ENCODE measurements at regions not wholly inside any gene's neighbourhood (a gene's known extent, or its start where the extent isn't known, plus 50 kb on each side); places are given as distances from the start of the nearest gene placed in this dataset.

DNA sequence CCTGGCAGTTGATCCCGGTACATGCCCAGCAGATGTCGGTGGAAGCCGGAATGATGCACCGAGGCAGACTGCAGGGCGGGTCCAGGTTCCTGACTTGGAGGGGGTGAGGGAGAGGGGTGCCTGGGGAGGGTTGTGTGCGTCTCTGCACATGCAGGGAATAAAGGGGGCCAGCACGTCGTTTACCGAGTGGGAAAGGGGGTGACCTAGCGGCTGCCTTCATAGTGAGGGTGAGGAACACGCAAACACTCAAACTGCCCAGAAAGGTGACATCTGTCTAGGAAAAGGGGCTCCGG lies 801.7 kb downstream of the TBC1D22A start:
- DNase-seq: no peak

DNA sequence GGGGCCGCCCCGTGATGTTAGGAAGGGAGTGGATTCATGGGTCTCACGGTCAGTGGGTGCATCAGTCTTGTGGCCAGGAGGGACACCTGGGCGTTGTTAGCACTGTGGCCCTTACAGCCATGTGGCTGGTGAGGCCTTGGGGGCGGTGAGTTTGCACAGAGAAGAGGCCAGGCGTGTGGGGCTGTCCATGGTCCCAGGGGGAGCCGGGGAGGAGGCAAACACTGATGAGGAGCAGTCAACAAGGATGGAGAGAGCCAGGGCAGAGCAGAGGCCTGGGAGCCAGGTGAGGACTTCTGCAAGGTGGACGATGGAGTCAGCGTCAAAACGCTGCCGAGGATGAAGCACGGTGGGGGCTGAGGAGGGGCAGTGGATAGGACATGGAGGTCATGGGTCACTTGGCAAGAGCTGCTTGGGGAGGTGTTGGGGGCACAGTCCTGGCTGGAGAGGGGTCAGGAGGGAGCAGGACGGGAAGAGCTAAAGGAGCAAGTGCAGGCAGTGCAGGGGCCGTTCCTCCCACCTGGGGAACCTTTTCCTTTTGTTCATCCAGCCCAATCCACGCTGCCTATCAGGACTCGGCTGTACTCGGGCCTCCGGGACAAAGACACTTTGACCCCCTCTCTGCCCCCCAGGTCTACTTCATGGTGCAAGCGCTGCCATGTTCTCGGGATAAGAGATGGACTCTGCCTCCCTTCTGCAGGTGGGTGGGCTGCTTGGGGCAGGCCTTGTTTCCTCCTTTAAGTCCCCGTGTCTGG lies 801.1 kb downstream of the TBC1D22A start:
- DNase-seq: no peak

GRCh38 chr22:47561766-47562165 lies 799.3 kb downstream of the TBC1D22A start:
- DNase-seq: no peak

DNA sequence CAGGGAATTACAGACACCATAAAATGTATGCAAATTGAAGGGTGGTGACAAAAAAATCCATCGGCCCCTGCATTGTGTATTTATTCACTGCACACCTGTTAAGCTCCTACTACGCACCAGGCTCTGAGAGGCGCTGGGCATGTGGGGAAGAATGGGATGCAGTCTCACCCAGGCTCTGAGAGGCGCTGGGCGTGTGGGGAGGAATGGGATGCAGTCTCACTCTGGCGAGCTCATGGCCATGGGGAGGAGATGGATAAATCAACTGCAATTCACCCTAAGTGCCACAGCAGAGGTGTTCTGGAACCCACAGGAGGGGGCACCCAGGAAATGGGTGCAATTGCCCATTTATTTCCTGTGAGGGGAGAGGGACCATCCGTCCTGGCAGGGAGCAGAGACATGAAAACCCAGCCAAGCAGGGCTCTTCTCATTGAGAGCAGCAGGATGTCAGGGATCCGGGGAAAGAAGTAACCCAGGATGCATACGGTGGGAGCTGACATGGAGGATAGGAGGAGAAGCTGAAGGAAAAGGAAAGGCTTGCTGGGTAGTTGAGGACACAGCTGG lies 798.7 kb downstream of the TBC1D22A start:
- no peak for DNase-seq

DNA sequence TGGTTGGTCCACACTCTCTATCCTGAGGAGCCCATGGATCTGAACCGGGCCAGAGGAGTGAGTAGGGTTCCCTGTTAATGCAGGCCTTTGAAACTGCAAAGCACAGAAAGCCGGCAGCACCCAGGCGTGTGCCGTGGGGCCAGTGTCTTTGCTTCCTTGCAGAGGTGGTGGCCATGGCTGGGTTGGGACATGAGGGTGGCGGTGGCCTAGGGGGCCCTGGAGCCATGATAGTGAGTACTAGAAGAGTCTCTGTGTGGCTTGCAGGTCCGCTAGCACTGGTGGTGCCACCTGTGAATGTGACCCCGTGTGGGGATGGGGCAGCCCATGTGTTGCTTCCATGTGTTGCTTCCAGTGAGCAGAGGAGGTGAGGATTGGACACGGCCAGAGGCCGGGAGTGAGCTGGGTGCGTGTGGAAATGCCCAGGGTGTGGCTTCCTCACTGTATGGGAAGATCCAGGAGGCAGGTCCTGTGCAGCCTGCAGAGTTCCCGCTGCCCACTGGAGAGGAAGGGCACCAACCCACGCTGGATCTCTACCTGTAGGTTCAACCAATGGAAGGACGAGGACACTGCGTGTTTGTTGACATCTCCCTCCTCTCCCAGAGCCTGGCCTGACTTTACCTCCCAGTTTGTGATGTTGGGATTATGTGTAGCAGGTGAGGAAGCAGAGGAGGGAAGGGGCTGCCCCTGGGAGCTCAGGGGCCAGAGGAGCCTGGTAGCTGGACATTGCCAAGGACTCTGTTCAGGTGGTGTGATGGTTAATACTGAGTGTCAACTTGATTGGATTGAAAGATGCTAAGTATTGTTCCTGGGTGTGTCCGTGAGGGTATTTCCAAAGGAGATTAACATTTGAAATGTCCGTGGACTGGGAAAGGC lies 796.6 kb downstream of the TBC1D22A start:
- DNase-seq: no peak

GRCh38 chr22:47556473-47556872 lies 794.0 kb downstream of the TBC1D22A start:
- no peak for DNase-seq

- no peak for DNase-seq
Measured at GRCh38 chr22:47553436-47553835, 791.0 kb downstream of the TBC1D22A start.

DNA sequence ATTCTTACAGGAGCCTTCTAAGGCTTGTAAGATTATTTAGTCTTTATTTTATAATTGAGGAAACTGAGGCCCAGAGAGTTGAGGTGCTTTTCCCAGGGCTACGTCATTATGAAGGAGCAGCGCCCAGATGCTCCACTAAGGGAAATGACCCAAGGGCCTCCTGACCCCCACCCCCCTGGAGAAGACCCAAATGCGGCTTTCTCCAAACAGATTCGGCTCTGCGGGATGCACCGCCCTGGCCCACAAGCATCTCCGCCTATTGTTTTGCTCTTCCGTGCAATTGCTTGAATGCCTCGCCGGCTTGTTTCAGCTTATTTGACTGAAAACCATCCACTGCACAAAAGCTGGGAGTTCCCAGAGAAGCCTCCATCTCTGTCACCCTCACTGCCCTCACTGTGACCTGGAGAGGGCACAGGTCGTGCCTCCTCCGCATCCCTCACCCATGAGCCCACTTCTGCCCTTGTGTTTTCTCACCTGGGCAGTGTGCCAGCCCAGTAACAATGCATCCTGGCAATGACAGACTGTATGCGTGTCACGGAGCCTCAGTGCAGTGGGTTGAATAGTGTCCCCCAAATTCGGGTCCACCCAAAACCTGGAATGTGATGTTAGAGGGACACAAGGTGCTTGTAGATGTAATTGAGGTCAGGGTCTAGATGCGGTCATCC lies 790.2 kb downstream of the TBC1D22A start:
- DNase-seq: no peak

DNA sequence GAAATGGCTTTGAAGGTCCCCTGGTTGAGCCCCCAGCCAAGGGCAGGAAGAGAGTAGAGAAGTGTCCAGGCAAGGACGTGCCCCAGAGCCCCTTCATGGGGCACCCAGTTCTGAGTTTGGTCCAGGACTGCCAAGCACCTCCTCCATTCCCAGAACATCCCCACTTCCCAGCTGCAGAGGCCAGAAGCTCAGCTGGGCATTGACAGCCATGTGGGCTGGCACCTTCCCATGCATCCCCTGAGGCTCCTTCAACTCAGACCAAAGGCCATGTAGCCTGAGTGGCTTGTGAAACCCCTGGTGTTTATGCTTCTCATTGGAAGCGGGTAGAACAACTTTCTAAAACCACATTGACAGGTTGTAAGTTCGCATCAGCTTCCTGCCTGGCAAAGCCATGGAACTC lies 789.6 kb downstream of the TBC1D22A start:
- DNase-seq: no peak

GRCh38 chr22:47551431-47551775 lies 789.0 kb downstream of the TBC1D22A start:
- no peak for DNase-seq

GRCh38 chr22:47550524-47551430 lies 788.3 kb downstream of the TBC1D22A start:
- no peak for DNase-seq

- DNase-seq: no peak
Measured at GRCh38 chr22:47549741-47550340, 787.4 kb downstream of the TBC1D22A start.

GRCh38 chr22:47548953-47549740 lies 786.7 kb downstream of the TBC1D22A start:
- DNase-seq: no peak

DNA sequence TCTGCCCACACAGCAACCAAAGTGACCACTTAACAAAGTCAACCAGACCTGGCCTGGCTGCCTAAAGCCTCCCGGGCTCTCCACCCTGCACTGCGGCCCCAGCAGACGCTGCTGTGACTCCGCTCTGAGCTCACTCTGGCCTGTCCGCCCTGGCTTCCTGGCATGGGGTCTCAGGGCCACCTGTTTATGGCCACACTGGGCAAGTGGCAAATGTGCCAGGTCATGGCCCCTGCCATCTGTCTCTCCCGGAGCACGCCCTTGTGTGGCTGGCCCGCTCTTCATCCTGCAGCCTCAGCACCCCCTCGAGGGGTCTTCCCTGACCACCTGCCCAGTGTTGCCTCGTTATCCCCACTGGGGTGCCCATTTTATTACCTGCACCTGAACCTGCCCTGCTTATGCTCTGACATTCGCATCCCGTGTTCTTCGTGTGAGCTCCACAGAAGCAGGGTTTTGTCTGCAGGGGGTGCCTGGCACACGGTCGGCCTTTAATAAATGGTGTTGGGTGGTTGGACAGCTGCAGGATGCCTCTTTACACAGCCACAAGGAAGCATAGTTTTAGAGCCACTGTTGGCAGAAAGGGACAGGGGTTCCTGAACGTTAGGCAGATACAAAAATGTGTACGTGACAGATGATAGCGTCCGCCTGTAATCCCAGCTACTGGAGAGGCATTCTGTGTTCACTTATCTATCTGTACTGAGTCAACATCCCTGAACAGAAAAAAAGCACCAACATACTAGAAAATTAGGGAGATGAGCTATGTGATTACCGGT lies 785.6 kb downstream of the TBC1D22A start:
- no peak for DNase-seq

DNA sequence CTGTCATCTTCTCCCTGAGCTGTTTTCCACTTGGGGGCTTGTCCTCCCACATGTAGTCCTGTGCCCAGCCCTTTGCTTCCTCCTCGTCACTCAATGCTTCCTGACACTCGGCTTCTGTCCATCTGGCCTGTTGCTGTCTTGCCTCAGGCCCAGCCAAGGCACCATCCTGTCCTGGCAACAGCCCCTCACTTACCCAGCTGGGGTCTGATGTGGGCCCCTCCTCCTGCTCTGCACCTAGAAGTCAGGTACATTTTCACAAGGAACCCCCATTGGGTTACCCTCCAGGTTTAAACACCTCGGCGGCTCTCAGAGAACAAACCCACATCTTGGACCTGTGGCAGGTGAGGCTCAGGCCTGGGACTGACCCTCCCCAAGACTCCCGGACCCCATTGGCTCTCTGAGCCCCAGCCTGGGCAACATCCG lies 784.8 kb downstream of the TBC1D22A start:
- no peak for DNase-seq

- no peak for DNase-seq
Measured at GRCh38 chr22:47544696-47545095, 782.2 kb downstream of the TBC1D22A start.

- no peak for DNase-seq
Measured at GRCh38 chr22:47543447-47543846, 781.0 kb downstream of the TBC1D22A start.

GRCh38 chr22:47540011-47540410 lies 777.6 kb downstream of the TBC1D22A start:
- no peak for DNase-seq

DNA sequence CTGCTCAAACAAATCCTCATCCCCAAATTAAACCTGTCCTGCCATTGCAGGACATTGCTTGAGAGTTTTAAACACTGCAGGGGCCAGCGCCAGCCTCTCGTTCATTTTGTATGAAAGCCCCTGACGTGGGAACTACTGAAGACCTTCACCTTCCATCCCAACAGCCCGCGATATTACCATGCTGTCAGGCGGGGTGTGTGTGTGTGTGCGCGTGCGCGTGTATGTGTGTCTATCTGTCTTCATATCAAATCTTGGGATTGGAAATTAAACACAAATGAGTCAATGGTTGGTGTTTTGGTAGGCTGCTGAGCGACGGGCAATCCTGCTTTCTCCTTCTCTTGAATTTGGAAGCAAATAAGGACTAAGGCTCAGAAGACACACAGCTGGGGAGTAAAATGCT lies 776.9 kb downstream of the TBC1D22A start:
- DNase-seq: no peak

DNA sequence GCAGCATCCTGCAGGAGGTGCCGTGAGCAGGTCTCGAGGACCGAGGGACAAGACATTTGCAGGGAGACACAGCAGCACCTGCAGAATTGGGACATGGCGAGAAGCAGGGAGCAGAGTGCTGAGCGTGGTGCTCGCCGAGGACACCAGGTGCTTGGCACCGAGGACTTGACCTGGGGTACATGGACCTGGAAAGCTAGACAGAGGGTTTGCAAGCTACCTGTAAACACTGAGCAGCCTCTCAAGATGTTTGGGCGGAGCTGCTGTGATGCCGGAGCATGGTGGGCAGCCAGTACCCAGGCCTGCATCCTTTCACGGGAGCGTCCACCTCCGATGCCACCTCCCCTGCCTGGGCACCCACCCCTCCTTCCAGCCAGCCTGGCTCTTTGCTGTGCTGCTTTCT lies 773.2 kb downstream of the TBC1D22A start:
- DNase-seq: no peak
